ENCODE measurements at regions not wholly inside any gene's neighbourhood (a gene's known extent, or its start where the extent isn't known, plus 50 kb on each side); places are given as distances from the start of the nearest gene placed in this dataset.

DNA sequence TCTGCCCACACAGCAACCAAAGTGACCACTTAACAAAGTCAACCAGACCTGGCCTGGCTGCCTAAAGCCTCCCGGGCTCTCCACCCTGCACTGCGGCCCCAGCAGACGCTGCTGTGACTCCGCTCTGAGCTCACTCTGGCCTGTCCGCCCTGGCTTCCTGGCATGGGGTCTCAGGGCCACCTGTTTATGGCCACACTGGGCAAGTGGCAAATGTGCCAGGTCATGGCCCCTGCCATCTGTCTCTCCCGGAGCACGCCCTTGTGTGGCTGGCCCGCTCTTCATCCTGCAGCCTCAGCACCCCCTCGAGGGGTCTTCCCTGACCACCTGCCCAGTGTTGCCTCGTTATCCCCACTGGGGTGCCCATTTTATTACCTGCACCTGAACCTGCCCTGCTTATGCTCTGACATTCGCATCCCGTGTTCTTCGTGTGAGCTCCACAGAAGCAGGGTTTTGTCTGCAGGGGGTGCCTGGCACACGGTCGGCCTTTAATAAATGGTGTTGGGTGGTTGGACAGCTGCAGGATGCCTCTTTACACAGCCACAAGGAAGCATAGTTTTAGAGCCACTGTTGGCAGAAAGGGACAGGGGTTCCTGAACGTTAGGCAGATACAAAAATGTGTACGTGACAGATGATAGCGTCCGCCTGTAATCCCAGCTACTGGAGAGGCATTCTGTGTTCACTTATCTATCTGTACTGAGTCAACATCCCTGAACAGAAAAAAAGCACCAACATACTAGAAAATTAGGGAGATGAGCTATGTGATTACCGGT, 785.6 kb downstream of the TBC1D22A start:
- Histone ChIP-seq H3K4me2 (ENCODE audit: low read depth, low read length, poor library complexity, severe bottlenecking) (no peak overlapping the region), H3K4me1 (ENCODE audit: low read length) (no peaks in the 10 kb centered on the region), H3K9ac (ENCODE audit: low read length) (no peak overlapping the region), H3K27ac (ENCODE audit: low read length) (no peak overlapping the region), H3K9me3 (ENCODE audit: low read length) (no peaks in the 10 kb centered on the region), H3K27me3 (ENCODE audit: low read length) (no peaks in the 10 kb centered on the region), H2AFZ (ENCODE audit: low read length) (no peak overlapping the region), H3K9me2 (replicated peaks; ENCODE audit: insufficient read depth, low read length) (no peaks in the 10 kb centered on the region), H3K79me2 (ENCODE audit: low read length) (no peaks in the 10 kb centered on the region), H3K4me3 (ENCODE audit: low read length) (no peak overlapping the region), H3K36me3 (ENCODE audit: insufficient read depth, low read length) (no peaks in the 10 kb centered on the region), H4K20me1 (ENCODE audit: insufficient read depth, low read depth, low read length) (no peaks in the 10 kb centered on the region)
- no peak for DNase-seq

- Histone ChIP-seq H3K4me2 (ENCODE audit: low read depth, low read length, poor library complexity, severe bottlenecking) (no peak overlapping the region), H3K4me3 (ENCODE audit: low read length) (no peak overlapping the region), H3K9ac (ENCODE audit: low read length) (no peak overlapping the region), H4K20me1 (ENCODE audit: insufficient read depth, low read depth, low read length) (no peaks in the 10 kb centered on the region), H3K36me3 (ENCODE audit: insufficient read depth, low read length) (no peaks in the 10 kb centered on the region), H2AFZ (ENCODE audit: low read length) (no peak overlapping the region), H3K4me1 (ENCODE audit: low read length) (no peaks in the 10 kb centered on the region), H3K9me2 (replicated peaks; ENCODE audit: insufficient read depth, low read length) (no peaks in the 10 kb centered on the region), H3K79me2 (ENCODE audit: low read length) (no peaks in the 10 kb centered on the region), H3K27me3 (ENCODE audit: low read length) (no peaks in the 10 kb centered on the region), H3K9me3 (ENCODE audit: low read length) (no peaks in the 10 kb centered on the region), H3K27ac (ENCODE audit: low read length) (no peak overlapping the region)
- no peak for DNase-seq
These were observed 784.8 kb downstream of the TBC1D22A start for GRCh38 chr22:47547239-47547661.

- no peaks in the 10 kb centered on the region for H3K4me1 ChIP-seq (ENCODE audit: low read length)
- DNase-seq, result no peak
- H3K27me3 ChIP-seq (ENCODE audit: low read length), result no peaks in the 10 kb centered on the region
- H2AFZ ChIP-seq (ENCODE audit: low read length), result no peak overlapping the region
- no peak overlapping the region for H3K4me3 ChIP-seq (ENCODE audit: low read length)
- no peaks in the 10 kb centered on the region for H3K9me3 ChIP-seq (ENCODE audit: low read length)
- no peaks in the 10 kb centered on the region for H3K36me3 ChIP-seq (ENCODE audit: insufficient read depth, low read length)
- no peaks in the 10 kb centered on the region for H4K20me1 ChIP-seq (ENCODE audit: insufficient read depth, low read depth, low read length)
- no peak overlapping the region for H3K27ac ChIP-seq (ENCODE audit: low read length)
- no peak overlapping the region for H3K9ac ChIP-seq (ENCODE audit: low read length)
- H3K9me2 ChIP-seq (replicated peaks; ENCODE audit: insufficient read depth, low read length), result no peaks in the 10 kb centered on the region
- no peak overlapping the region for H3K4me2 ChIP-seq (ENCODE audit: low read depth, low read length, poor library complexity, severe bottlenecking)
- no peaks in the 10 kb centered on the region for H3K79me2 ChIP-seq (ENCODE audit: low read length)
These were observed 782.2 kb downstream of the TBC1D22A start for GRCh38 chr22:47544696-47545095.

GRCh38 chr22:47543447-47543846, 781.0 kb downstream of the TBC1D22A start:
- Histone ChIP-seq H3K79me2 (ENCODE audit: low read length) (no peaks in the 10 kb centered on the region), H3K27me3 (ENCODE audit: low read length) (no peaks in the 10 kb centered on the region), H2AFZ (ENCODE audit: low read length) (no peak overlapping the region), H3K9me2 (replicated peaks; ENCODE audit: insufficient read depth, low read length) (no peaks in the 10 kb centered on the region), H3K27ac (ENCODE audit: low read length) (no peak overlapping the region), H3K36me3 (ENCODE audit: insufficient read depth, low read length) (no peaks in the 10 kb centered on the region), H4K20me1 (ENCODE audit: insufficient read depth, low read depth, low read length) (no peaks in the 10 kb centered on the region), H3K4me1 (ENCODE audit: low read length) (no peaks in the 10 kb centered on the region), H3K9me3 (ENCODE audit: low read length) (no peaks in the 10 kb centered on the region), H3K4me2 (ENCODE audit: low read depth, low read length, poor library complexity, severe bottlenecking) (no peak overlapping the region), H3K9ac (ENCODE audit: low read length) (no peak overlapping the region), H3K4me3 (ENCODE audit: low read length) (no peak overlapping the region)
- no peak for DNase-seq

GRCh38 chr22:47540011-47540410, 777.6 kb downstream of the TBC1D22A start:
- DNase-seq, result no peak
- H3K27me3 ChIP-seq (ENCODE audit: low read length), result no peaks in the 10 kb centered on the region

GRCh38 chr22:47539374-47539773, 776.9 kb downstream of the TBC1D22A start:
- Histone ChIP-seq H3K79me2 (ENCODE audit: low read length) (no peaks in the 10 kb centered on the region), H4K20me1 (ENCODE audit: insufficient read depth, low read depth, low read length) (no peaks in the 10 kb centered on the region), H3K4me1 (ENCODE audit: low read length) (no peaks in the 10 kb centered on the region), H2AFZ (ENCODE audit: low read length) (no peak overlapping the region), H3K9ac (ENCODE audit: low read length) (no peak overlapping the region), H3K9me3 (ENCODE audit: low read length) (no peaks in the 10 kb centered on the region), H3K27me3 (ENCODE audit: low read length) (no peaks in the 10 kb centered on the region), H3K4me2 (ENCODE audit: low read depth, low read length, poor library complexity, severe bottlenecking) (no peak overlapping the region), H3K36me3 (ENCODE audit: insufficient read depth, low read length) (no peaks in the 10 kb centered on the region), H3K27ac (ENCODE audit: low read length) (no peak overlapping the region), H3K9me2 (replicated peaks; ENCODE audit: insufficient read depth, low read length) (no peaks in the 10 kb centered on the region), H3K4me3 (ENCODE audit: low read length) (no peak overlapping the region)
- DNase-seq, result no peak

More at GRCh38 chr22:47540011-47540410, 777.6 kb downstream of the TBC1D22A start:
- H3K9me2 ChIP-seq (replicated peaks; ENCODE audit: insufficient read depth, low read length), result no peaks in the 10 kb centered on the region
- no peaks in the 10 kb centered on the region for H3K79me2 ChIP-seq (ENCODE audit: low read length)
- H4K20me1 ChIP-seq (ENCODE audit: insufficient read depth, low read depth, low read length), result no peaks in the 10 kb centered on the region
- H3K4me1 ChIP-seq (ENCODE audit: low read length), result no peaks in the 10 kb centered on the region
- H3K4me3 ChIP-seq (ENCODE audit: low read length), result no peak overlapping the region
- H3K27ac ChIP-seq (ENCODE audit: low read length), result no peak overlapping the region
- no peaks in the 10 kb centered on the region for H3K9me3 ChIP-seq (ENCODE audit: low read length)
- H3K36me3 ChIP-seq (ENCODE audit: insufficient read depth, low read length), result no peaks in the 10 kb centered on the region
- no peak overlapping the region for H3K4me2 ChIP-seq (ENCODE audit: low read depth, low read length, poor library complexity, severe bottlenecking)
- H3K9ac ChIP-seq (ENCODE audit: low read length), result no peak overlapping the region
- no peak overlapping the region for H2AFZ ChIP-seq (ENCODE audit: low read length)

- Histone ChIP-seq H3K4me1 (ENCODE audit: low read length) (no peaks in the 10 kb centered on the region), H3K27me3 (ENCODE audit: low read length) (no peaks in the 10 kb centered on the region), H4K20me1 (ENCODE audit: insufficient read depth, low read depth, low read length) (no peaks in the 10 kb centered on the region), H3K36me3 (ENCODE audit: insufficient read depth, low read length) (no peaks in the 10 kb centered on the region), H3K9ac (ENCODE audit: low read length) (no peak overlapping the region), H3K9me2 (replicated peaks; ENCODE audit: insufficient read depth, low read length) (no peaks in the 10 kb centered on the region), H3K4me3 (ENCODE audit: low read length) (no peak overlapping the region), H3K27ac (ENCODE audit: low read length) (no peak overlapping the region), H3K4me2 (ENCODE audit: low read depth, low read length, poor library complexity, severe bottlenecking) (no peak overlapping the region), H3K79me2 (ENCODE audit: low read length) (no peaks in the 10 kb centered on the region), H3K9me3 (ENCODE audit: low read length) (no peaks in the 10 kb centered on the region), H2AFZ (ENCODE audit: low read length) (no peak overlapping the region)
- DNase-seq, result no peak
These were observed 773.2 kb downstream of the TBC1D22A start for GRCh38 chr22:47535681-47536080.

- Histone ChIP-seq H4K20me1 (ENCODE audit: insufficient read depth, low read depth, low read length) (no peaks in the 10 kb centered on the region), H3K27me3 (ENCODE audit: low read length) (no peaks in the 10 kb centered on the region), H3K4me2 (ENCODE audit: low read depth, low read length, poor library complexity, severe bottlenecking) (no peak overlapping the region), H3K27ac (ENCODE audit: low read length) (no peak overlapping the region), H3K79me2 (ENCODE audit: low read length) (no peaks in the 10 kb centered on the region), H3K9ac (ENCODE audit: low read length) (no peak overlapping the region), H3K4me3 (ENCODE audit: low read length) (no peak overlapping the region), H3K9me3 (ENCODE audit: low read length) (no peaks in the 10 kb centered on the region), H2AFZ (ENCODE audit: low read length) (no peak overlapping the region), H3K9me2 (replicated peaks; ENCODE audit: insufficient read depth, low read length) (no peaks in the 10 kb centered on the region), H3K36me3 (ENCODE audit: insufficient read depth, low read length) (no peaks in the 10 kb centered on the region), H3K4me1 (ENCODE audit: low read length) (no peaks in the 10 kb centered on the region)
- no peak for DNase-seq
These were observed 772.5 kb downstream of the TBC1D22A start for GRCh38 chr22:47534804-47535410.

All from Karpas-422 (cell line).